ENCODE measurements at regions not wholly inside any gene's neighbourhood (a gene's known extent, or its start where the extent isn't known, plus 50 kb on each side); places are given as distances from the start of the nearest gene placed in this dataset.

DNA sequence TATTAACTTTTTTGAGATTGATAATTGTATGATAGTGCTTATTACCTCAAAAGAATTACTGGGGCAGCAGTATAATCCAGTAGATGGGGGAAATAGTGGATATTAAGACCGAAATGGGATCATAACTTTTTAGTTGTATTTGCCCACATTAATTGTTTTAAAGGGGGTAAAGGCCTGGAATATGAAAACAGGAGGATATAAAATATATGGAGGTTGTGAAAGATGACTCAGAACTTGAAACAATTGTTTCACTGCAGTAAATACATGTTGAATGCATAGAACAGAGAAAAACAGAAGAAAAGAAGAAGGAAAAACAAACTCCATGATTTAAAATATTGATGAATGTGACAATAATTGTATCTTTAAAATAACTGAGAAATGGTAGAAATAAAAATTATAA is 94.1 kb upstream of the VPREB1 start:
- CTCF ChIA-PET, result no interaction called here
- H3K27me3 Mint-ChIP-seq, result peaks cover 21 to 56% of the 10 kb centered on the region in 2 donors

DNA sequence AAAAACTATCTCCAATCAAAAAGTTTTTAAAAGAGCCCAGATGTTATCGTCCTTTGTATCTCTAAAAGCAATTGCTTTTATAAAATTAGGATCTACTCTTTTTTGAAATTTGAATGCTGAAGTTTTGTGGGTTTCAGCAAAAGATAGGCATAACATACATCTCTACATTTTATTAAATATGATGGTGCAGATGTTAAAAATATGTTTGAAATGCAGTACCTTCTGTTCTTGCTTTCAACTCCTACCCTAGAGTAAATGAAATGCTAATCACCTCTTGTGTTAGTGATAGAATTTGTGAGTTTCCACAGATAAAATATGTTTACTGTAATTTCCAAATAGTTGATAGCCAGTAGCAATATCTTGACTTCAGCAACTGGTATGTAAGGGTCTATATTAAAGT is 95.7 kb upstream of the VPREB1 start:
- Histone ChIP-seq H3K27me3 (ENCODE audit: insufficient read depth, low read length, poor library complexity, severe bottlenecking) (peaks cover 20% of the 10 kb centered on the region), H3K4me1 (ENCODE audit: insufficient read depth, low read length) (no peaks in the 10 kb centered on the region), H3K4me3 (ENCODE audit: low read length) (no peak overlapping the region), H3K36me3 (ENCODE audit: insufficient read depth, low read length) (no peaks in the 10 kb centered on the region), H3K9me3 (ENCODE audit: low read length) (no peaks in the 10 kb centered on the region), H3K27ac (ENCODE audit: low read depth, low read length) (no peak overlapping the region)
- CTCF ChIA-PET, result no interaction called here
- Mint-ChIP-seq H3K4me1 (no peaks in the 10 kb centered on the region), H3K27ac (no peak overlapping the region), H3K9me3 (no peaks in the 10 kb centered on the region), H3K27me3 (peaks cover 19 to 61% of the 10 kb centered on the region in 2 donors), H3K4me3 (no peak overlapping the region), H3K36me3 (no peaks in the 10 kb centered on the region)
- POLR2A ChIA-PET, result no interaction called here
- no peak for DNase-seq

More for the DNA sequence above, 94.1 kb upstream of the VPREB1 start:
- no peak overlapping the region for H3K27ac ChIP-seq (ENCODE audit: low read depth, low read length)
- no peak overlapping the region for H3K4me3 ChIP-seq (ENCODE audit: low read length)
- Mint-ChIP-seq H3K4me3 (no peak overlapping the region), H3K9me3 (no peaks in the 10 kb centered on the region), H3K36me3 (no peaks in the 10 kb centered on the region), H3K4me1 (no peaks in the 10 kb centered on the region), H3K27ac (no peak overlapping the region)
- POLR2A ChIA-PET, result no interaction called here
- H3K36me3 ChIP-seq (ENCODE audit: insufficient read depth, low read length), result no peaks in the 10 kb centered on the region
- H3K9me3 ChIP-seq (ENCODE audit: low read length), result no peaks in the 10 kb centered on the region
- H3K27me3 ChIP-seq (ENCODE audit: insufficient read depth, low read length, poor library complexity, severe bottlenecking), result peaks cover 20% of the 10 kb centered on the region
- H3K4me1 ChIP-seq (ENCODE audit: insufficient read depth, low read length), result no peaks in the 10 kb centered on the region
- DNase-seq, result no peak

DNA sequence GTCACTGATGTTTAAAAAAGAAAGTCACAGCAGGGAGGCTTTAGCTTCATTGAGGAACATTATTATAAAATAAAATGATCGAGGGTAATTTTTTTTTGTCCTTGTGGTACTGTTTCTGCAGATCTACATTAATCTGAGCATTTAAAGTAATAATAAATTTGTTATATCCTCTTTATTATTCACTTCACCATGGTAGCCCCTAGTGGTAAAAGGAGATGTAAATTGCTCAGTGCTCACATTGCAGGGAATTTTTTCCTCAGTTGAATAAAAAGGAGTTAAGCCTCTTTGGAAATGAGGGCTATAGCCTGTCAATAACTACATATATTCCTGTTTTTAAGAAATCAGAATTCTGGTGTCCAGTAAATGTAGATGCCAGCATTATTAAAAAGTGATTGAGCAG is 99.7 kb upstream of the VPREB1 start:
- Histone ChIP-seq H3K9me3 (ENCODE audit: low read length) (no peaks in the 10 kb centered on the region), H3K4me1 (ENCODE audit: insufficient read depth, low read length) (no peaks in the 10 kb centered on the region), H3K27ac (ENCODE audit: low read depth, low read length) (no peak overlapping the region), H3K4me3 (ENCODE audit: low read length) (no peak overlapping the region), H3K36me3 (ENCODE audit: insufficient read depth, low read length) (no peaks in the 10 kb centered on the region), H3K27me3 (ENCODE audit: insufficient read depth, low read length, poor library complexity, severe bottlenecking) (peaks cover 8% of the 10 kb centered on the region)
- no peaks in the 10 kb centered on the region for H3K36me3 Mint-ChIP-seq
- no peak overlapping the region for H3K4me3 Mint-ChIP-seq
- peaks cover 15 to 74% of the 10 kb centered on the region in 2 donors for H3K27me3 Mint-ChIP-seq
- H3K27ac Mint-ChIP-seq, result no peak overlapping the region
- POLR2A ChIA-PET, result no interaction called here
- no peaks in the 10 kb centered on the region for H3K4me1 Mint-ChIP-seq
- no peak for DNase-seq
- CTCF ChIA-PET, result no interaction called here
- H3K9me3 Mint-ChIP-seq, result no peaks in the 10 kb centered on the region

DNA sequence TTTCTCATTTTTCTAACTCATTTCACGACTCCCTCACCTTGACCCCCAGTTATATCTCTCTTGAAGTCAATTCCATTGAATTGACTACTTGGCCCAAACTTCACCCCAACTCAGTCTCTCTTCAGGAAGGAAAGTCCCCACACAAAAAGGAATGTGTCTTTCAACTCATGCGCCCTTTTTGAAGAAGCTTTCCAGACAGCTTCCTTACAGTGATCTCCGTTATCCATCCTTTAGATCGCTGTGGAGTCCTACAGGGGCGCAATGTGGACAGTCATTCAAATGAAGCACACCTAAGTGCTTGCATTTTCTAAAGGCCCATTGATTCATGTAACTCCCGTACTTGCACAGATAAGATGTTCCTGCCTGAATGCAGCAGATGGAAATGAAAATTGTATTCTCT is 101.1 kb upstream of the VPREB1 start:
- Histone ChIP-seq H3K27me3 (ENCODE audit: insufficient read depth, low read length, poor library complexity, severe bottlenecking) (peaks cover 6% of the 10 kb centered on the region), H3K4me1 (ENCODE audit: insufficient read depth, low read length) (no peaks in the 10 kb centered on the region), H3K4me3 (ENCODE audit: low read length) (no peak overlapping the region), H3K9me3 (ENCODE audit: low read length) (no peaks in the 10 kb centered on the region), H3K36me3 (ENCODE audit: insufficient read depth, low read length) (no peaks in the 10 kb centered on the region), H3K27ac (ENCODE audit: low read depth, low read length) (no peak overlapping the region)
- ChIA-PET POLR2A (no interaction called here), CTCF (no interaction called here)
- no peaks in the 10 kb centered on the region for H3K4me1 Mint-ChIP-seq
- no peaks in the 10 kb centered on the region for H3K36me3 Mint-ChIP-seq
- H3K27me3 Mint-ChIP-seq, result peaks cover 13 to 69% of the 10 kb centered on the region in 2 donors
- H3K4me3 Mint-ChIP-seq, result no peak overlapping the region
- H3K9me3 Mint-ChIP-seq, result no peaks in the 10 kb centered on the region
- no peak overlapping the region for H3K27ac Mint-ChIP-seq
- no peak for DNase-seq

DNA sequence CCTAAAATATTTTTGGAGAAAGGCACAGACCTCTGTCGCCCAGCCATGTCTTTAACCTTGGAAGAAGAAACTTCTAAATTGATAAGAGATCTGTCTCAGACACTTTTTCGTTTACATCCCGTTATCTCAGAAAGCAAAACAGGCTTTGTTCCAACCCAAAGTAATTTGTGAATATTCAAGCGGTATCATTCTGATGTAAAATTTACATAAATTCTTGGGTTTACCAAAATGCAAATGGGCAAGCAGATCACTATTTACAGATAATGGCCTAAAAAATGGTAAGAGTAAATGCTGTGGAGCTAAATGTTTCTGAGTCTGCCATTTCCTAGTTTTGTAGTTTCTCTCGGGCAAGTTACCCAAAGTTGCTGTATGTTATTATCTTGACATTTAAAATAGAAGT is 101.9 kb upstream of the VPREB1 start:
- Mint-ChIP-seq H3K4me1 (no peaks in the 10 kb centered on the region), H3K36me3 (no peaks in the 10 kb centered on the region), H3K27ac (no peak overlapping the region), H3K9me3 (no peaks in the 10 kb centered on the region), H3K27me3 (peaks cover 13 to 61% of the 10 kb centered on the region in 2 donors), H3K4me3 (no peak overlapping the region)
- DNase-seq, result no peak
- H3K27me3 ChIP-seq (ENCODE audit: insufficient read depth, low read length, poor library complexity, severe bottlenecking), result peaks cover 2% of the 10 kb centered on the region
- H3K27ac ChIP-seq (ENCODE audit: low read depth, low read length), result no peak overlapping the region
- H3K36me3 ChIP-seq (ENCODE audit: insufficient read depth, low read length), result no peaks in the 10 kb centered on the region
- POLR2A ChIA-PET, result no interaction called here
- no peaks in the 10 kb centered on the region for H3K9me3 ChIP-seq (ENCODE audit: low read length)
- CTCF ChIA-PET, result no interaction called here
- no peak overlapping the region for H3K4me3 ChIP-seq (ENCODE audit: low read length)
- no peaks in the 10 kb centered on the region for H3K4me1 ChIP-seq (ENCODE audit: insufficient read depth, low read length)

DNA sequence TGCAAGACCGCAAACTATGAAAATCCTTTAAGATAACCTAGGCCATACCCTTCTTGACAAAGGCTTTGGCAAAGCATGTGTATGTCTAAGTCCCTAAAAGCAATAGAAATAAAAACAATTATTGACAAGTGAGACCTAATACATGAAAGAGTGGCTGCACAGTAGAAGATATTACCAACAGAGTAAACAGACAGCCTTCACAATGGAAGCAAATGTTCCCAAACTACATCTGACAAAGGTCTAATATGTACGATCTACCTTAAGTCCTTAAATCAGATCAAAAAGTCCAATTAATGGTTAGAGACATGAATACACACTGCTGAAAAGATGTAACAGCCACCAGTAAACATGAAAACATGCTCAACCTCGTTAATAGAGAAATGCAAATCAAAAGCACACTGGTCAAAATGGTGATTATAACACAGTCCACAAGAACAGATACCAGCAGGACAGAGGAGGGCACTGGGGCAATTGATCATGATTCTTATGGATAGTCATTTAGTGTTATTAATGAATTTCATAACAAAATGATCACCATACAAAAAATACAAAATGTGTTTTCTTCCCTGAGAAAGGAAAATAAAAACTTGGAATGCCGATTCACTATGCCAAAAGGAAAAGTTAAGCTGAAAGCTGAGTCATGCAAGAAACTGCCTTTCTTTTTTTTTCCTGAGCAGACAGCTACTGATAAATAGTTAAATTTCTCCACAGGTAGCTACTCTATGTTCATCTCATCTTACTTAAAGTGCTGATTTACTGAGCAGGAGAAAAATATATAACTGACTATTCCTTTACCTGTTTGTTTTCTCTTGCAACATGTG is 102.6 kb upstream of the VPREB1 start:
- no peak for DNase-seq
- H3K4me1 Mint-ChIP-seq, result no peaks in the 10 kb centered on the region
- no peaks in the 10 kb centered on the region for H3K27me3 ChIP-seq (ENCODE audit: insufficient read depth, low read length, poor library complexity, severe bottlenecking)
- no peaks in the 10 kb centered on the region for H3K9me3 Mint-ChIP-seq
- ChIA-PET POLR2A (no interaction called here), CTCF (no interaction called here)
- no peak overlapping the region for H3K27ac ChIP-seq (ENCODE audit: low read depth, low read length)
- H3K9me3 ChIP-seq (ENCODE audit: low read length), result no peaks in the 10 kb centered on the region
- H3K36me3 ChIP-seq (ENCODE audit: insufficient read depth, low read length), result no peaks in the 10 kb centered on the region
- H3K4me1 ChIP-seq (ENCODE audit: insufficient read depth, low read length), result no peaks in the 10 kb centered on the region
- no peak overlapping the region for H3K4me3 ChIP-seq (ENCODE audit: low read length)
- H3K27ac Mint-ChIP-seq, result no peak overlapping the region
- no peak overlapping the region for H3K4me3 Mint-ChIP-seq
- no peaks in the 10 kb centered on the region for H3K36me3 Mint-ChIP-seq
- H3K27me3 Mint-ChIP-seq, result peaks cover 10 to 56% of the 10 kb centered on the region in 2 donors

DNA sequence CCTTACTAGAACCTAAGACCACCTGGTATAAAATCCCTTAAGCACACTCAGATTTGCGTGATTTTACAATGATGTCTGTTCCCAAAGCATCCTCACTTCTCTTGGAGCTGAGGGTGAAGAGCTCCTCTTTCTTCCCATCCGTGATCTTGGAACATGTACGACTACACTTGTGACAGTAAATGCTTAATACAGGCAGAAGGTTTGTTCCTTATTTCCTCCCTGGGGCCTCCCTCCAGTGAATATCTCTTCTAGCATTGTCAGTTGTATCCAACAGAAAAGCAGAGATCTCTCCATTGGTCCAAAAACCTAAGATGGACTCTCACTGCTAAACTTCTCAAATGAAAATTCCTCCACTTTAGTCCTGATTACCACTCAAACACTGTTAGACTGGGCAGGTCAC is 103.6 kb upstream of the VPREB1 start:
- no peaks in the 10 kb centered on the region for H3K36me3 ChIP-seq (ENCODE audit: insufficient read depth, low read length)
- no peak for DNase-seq
- ChIA-PET POLR2A (no interaction called here), CTCF (no interaction called here)
- H3K4me1 Mint-ChIP-seq, result no peaks in the 10 kb centered on the region
- no peaks in the 10 kb centered on the region for H3K36me3 Mint-ChIP-seq
- no peak overlapping the region for H3K4me3 ChIP-seq (ENCODE audit: low read length)
- no peaks in the 10 kb centered on the region for H3K4me1 ChIP-seq (ENCODE audit: insufficient read depth, low read length)
- no peak overlapping the region for H3K27ac ChIP-seq (ENCODE audit: low read depth, low read length)
- no peak overlapping the region for H3K4me3 Mint-ChIP-seq
- peaks cover 6 to 55% of the 10 kb centered on the region in 2 donors for H3K27me3 Mint-ChIP-seq
- no peaks in the 10 kb centered on the region for H3K27me3 ChIP-seq (ENCODE audit: insufficient read depth, low read length, poor library complexity, severe bottlenecking)
- peak overlapping the region in 2 of 8 donors; percentile 4 to 28 for H3K27ac Mint-ChIP-seq
- H3K9me3 ChIP-seq (ENCODE audit: low read length), result no peaks in the 10 kb centered on the region
- no peaks in the 10 kb centered on the region for H3K9me3 Mint-ChIP-seq

DNA sequence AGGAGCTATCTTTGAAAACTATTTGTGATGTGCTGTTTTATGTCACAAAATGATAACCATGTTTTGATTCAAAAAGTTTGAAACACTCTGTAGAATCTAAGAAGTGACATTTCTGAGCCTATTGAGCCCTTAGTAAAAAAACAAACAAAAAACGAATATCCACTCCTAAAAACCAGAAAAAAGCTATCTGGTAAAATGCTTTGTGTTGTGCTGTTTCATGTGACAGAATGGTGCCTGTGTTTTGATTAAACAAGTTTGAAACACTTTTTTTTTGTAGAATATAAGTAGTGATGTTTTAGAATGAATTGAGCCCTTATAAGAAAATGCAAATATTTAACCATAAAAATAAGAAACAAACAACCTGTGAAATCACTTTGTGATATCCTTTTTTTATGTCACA is 105.2 kb upstream of the VPREB1 start:
- ChIA-PET CTCF (no interaction called here), POLR2A (no interaction called here)
- Histone ChIP-seq H3K27me3 (ENCODE audit: insufficient read depth, low read length, poor library complexity, severe bottlenecking) (no peaks in the 10 kb centered on the region), H3K4me3 (ENCODE audit: low read length) (no peak overlapping the region), H3K9me3 (ENCODE audit: low read length) (no peaks in the 10 kb centered on the region), H3K4me1 (ENCODE audit: insufficient read depth, low read length) (no peaks in the 10 kb centered on the region), H3K27ac (ENCODE audit: low read depth, low read length) (no peak overlapping the region), H3K36me3 (ENCODE audit: insufficient read depth, low read length) (no peaks in the 10 kb centered on the region)
- Mint-ChIP-seq H3K9me3 (no peaks in the 10 kb centered on the region), H3K27me3 (peaks cover 8 to 56% of the 10 kb centered on the region in 2 donors), H3K4me1 (no peaks in the 10 kb centered on the region), H3K4me3 (no peak overlapping the region), H3K27ac (no peak overlapping the region), H3K36me3 (no peaks in the 10 kb centered on the region)
- no peak for DNase-seq
